GM21529 (cell line): ENCODE measurements at regions not wholly inside any gene's neighbourhood (a gene's known extent, or its start where the extent isn't known, plus 50 kb on each side); places are given as distances from the start of the nearest gene placed in this dataset.
"Not testable (repeated sequence)": the region's sequence is repeated elsewhere in the genome, so short reads cannot be mapped to it uniquely, and the experiment has no call there.

ENCODE experiments used
- ATAC-seq: cut with Tn5 transposase; IDR thresholded peaks from one replicate; pipeline ENCODE4 v1.9.1; 2021; ENCODE audit not compliant: unreplicated experiment

DNA sequence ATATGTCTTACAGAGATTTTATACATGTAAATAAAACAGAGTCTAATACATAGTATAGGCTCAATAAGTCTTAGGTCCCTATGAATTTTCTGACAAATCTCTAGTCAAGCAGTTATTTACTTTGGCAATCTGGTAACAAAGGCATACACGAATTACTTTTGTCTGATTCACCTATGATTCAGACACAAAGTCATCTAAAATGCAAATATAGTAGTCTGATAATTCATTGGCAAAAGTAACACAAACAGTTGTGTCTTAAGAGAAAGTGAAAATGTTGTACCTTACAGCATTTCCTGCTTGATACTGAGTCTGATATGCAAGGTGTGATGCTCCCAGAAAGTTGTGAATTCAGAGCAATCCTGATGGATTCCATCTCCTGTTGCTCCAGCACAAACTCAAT lies 209.4 kb upstream of the PRSS1 start:
- ATAC-seq = no peak

DNA sequence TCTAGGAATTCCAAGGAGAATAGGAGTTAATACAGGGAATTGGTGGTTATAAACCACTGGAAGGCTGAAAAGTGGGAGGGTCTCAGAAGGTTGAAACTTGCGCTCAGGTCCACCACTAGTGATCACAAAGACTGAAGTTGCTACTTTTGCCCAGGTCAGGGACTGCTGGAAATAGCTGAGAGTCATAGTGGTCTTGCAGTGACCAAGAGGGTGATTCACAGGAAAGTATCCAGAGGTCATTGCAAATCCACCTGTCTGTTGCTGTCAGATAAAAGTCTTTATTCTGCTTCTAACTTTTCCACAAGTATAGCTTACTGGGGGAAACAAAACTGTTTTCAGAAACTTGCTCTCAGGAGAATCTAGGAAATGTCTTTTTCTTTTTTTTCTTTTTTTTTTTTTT lies 211.5 kb upstream of the PRSS1 start:
- no peak for ATAC-seq

DNA sequence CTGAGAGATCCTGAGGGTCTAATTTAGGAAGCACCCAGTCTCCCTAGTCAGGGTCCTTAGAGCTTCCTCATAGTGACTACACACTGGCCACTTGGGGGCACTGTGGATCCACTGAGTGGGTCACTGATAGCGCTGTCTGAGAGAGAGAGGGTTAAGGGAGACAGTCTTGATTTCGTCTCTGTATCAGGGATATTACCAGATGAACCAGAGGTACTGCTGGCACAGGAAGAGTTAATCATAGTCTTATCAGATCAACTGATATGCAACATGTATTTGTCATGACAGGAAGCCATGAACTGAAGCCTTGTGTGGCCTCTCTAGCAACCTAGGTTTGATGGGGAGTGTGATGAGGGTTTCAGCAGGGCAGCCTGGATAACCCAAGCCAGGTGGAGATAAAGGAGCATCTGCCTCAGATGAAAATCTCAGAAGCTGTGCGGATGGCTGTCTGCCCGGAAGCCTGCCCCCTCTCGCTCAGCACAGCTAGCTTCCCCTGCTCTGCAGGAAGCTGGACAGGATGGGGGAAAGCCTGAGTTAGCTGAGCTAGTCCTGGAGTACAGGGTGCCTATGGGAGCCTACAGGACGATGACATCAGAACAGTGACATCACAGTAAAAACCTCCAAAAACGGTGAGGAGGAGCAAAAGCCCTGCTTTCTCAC lies 214.0 kb upstream of the PRSS1 start:
- peak; percentile 96 for ATAC-seq

DNA sequence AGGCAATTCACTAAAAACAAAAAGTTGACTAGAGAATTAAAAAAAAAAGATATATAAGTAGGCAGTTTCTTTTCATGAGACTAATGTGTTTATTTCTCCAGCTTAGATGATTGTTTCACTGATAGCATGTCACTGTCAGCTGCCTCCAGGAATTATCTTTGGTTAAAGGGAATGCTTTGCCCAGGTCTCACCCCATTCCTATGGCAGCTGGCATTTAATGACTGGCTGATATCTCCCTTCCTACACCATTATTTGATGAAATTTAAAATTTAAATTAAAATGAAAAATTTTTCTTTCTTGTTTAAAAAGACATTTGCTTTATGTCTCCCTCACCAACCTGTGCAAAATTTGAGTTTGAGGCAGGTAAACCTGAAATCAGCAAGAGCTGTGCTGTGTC lies 214.5 kb upstream of the PRSS1 start:
- ATAC-seq = no peak

DNA sequence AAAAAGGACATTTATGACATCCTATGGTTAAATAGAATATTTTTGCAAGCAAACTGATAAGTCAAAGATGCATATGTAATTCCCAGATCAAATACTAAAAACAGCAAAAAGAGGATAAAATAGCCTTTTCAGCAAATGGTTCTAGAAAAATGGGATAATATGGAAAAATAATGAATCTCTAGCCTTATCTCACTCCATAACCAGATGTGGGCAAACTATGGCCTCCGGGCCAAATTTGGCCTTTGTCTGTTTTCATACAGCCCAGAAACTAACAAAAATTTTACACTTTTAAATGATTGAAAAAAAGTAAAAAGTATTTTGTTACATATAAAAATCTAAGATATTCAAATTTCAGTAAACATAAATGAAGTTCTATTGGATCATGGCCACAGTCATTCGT lies 215.4 kb upstream of the PRSS1 start:
- no peak for ATAC-seq

DNA sequence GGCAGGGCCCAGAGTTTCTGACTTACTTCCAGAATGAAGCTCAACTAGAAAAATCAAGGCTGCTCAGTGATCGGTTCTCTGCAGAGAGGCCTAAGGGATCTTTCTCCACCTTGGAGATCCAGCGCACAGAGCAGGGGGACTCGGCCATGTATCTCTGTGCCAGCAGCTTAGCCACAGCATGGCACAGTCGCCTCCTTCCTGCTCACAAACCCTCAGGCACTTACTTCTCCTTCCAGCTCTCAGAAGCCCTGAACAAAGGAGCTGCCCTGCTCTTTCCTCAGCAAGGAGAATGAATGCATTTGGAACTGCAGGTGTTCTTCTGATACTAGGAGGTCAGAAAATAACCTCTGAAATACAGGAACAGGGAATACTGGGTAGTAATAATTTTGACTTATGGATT lies 219.7 kb upstream of the PRSS1 start:
- no peak for ATAC-seq

DNA sequence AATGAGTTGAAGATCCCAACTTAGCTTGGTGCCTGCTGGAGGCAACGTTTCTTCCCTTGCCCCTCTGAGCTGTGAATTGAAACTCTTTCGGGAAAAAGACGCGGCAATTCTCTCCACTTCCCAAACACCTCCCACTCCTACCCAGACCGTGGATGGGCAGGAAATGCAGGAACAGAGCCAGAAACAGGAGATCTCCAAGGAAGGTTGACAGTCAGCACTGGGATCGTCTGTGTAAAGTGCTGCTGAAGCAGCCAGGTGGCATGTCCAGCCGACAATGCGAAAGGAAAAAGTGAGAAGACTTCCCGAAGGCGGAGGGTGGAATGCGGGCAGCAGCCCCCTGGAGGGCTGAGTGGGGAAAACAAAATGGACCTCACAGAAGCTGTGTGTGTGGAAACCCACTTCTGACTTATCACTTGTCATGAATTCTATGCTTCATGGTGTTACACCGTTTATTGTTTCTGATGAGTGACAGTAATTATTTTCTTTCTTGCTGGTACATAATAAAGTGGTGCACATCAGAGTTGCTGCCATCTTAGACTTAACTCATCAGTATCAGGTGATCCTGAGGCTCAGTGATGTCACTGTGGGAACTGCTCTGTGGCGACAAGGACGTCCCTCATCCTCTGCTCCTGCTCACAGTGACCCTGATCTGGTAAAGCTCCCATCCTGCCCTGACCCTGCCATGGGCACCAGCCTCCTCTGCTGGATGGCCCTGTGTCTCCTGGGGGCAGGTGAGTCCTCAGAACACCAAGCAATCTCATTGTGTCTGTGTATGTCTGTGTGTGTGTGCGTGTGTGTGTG lies 220.5 kb upstream of the PRSS1 start:
- no peak for ATAC-seq

DNA sequence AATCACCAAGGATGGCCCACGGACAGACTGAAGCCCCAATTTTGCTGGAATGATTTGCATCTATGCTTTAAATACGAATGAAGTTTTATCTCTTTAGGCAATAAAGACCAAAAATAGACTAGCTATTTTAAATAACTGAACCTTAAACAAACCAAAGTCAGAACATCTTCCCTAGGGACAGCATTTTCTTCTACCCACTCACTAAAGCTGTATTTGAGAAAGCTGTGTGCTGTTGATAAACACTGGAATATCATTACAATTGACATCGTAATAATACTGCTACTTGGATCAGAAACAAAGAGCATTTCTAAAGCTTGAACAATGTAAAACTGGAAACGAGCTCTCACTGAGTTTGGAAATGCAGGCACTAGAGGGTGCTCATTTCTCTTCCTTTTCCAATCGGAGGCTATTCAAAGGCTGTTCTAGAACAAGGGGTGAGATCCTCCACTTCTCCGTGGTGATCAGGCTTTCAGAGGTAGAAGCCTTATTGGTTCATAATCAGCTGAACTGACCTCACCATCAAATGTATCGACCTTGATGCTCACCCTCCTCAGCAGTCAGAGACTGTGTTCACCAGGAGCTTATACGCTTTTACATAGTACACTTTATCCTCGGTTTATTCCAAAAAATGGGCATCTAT lies 225.3 kb upstream of the PRSS1 start:
- ATAC-seq = no peak

DNA sequence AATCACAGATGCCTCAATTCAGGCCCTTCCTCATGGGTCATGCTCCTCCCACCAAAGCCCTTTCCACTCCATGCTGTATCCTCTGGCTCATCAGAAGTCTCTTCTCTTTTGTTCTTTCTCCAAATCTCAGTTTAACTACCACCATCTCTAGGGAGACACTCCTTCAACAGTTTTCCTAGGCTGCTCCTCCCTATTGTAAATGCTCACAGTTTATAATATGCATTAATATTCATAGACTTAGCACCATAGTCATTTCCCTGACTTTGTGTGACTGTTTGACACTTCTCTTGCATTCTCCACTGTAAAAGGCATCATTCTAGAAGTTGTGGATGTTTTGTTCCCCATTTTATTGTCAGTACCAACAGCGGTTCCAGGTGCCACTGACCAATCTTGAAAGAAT lies 226.5 kb upstream of the PRSS1 start:
- no peak for ATAC-seq

DNA sequence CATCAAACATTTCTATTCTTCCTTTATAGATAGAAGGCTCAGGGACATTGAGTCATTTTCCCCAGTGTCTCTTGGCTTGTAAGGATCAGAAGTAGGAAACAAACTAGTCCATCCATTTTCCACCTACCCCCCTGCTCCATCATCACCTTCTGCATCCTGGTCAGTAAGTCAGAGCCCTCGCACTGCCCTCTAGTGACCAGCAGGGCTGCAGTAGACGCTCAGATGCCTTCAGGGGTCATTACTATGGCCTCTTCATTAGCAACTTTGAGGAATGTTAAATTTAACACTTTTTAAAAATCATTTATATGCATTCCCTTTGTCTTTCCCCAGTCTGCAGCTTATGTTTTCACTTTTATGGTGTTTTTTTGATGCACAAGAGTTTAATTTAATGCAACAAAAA lies 228.4 kb upstream of the PRSS1 start:
- ATAC-seq = not testable (repeated sequence)

DNA sequence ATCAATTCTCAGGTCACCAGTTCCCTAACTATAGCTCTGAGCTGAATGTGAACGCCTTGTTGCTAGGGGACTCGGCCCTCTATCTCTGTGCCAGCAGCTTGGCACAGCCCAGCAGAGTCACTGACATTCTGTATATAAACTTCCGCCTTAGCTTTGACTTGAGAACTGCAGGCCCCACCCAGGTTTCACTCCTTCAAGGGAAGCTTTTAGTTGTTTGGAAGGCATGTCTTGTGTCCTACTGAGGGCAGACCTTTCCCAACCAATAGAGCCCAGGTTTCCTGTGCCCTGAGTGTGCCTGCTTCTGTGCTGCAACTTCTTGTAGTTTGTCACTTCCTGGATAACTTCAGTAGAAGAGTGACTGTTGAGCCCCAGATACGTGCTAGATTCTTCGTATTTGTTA lies 228.8 kb upstream of the PRSS1 start:
- not testable (repeated sequence) for ATAC-seq

DNA sequence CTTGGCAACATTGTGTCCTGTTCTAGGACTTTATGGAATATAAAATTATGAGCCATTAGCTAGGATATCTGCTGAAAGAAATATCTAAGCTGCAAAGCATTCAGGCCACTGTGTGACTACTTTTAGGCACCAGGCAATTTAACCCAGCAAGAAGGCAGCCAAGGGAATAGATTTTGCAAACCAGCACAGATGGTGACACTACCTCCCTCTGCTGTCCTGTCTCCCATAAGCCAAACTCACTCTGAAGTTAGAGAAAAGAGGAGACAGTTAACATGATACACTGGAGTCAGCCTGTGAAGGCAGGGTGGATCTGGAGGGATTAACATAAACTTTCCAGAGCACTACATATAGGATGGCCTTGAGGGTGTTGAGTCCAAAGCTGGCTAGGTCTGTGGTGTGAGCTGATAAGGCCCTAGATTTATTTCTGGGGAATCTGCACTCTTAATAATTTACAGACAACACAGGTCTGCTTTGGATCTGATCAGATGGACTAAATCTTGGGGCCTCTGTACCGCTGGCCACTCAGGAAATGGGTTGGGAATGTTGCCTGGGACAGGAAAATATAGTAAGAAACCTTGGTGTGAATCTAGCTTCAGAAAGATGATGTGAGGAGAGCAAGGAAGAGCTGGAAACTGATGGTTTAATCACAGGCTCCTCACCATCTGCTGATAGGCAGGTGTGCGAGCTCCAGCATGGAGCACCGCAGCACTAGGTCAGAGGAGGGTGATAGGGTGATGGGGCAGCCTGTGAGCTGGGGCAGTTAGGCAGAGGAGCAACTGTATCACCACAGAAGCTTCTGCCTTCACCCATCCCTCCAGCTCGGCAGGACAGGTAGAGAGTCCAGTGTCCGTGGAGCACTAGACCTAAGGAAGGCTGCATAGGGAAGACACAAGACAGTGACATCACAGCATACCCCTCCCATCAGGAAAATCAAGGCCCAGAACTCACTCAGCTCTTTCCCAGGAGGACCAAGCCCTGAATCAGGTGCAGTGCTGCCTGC lies 229.9 kb upstream of the PRSS1 start:
- no peak for ATAC-seq

DNA sequence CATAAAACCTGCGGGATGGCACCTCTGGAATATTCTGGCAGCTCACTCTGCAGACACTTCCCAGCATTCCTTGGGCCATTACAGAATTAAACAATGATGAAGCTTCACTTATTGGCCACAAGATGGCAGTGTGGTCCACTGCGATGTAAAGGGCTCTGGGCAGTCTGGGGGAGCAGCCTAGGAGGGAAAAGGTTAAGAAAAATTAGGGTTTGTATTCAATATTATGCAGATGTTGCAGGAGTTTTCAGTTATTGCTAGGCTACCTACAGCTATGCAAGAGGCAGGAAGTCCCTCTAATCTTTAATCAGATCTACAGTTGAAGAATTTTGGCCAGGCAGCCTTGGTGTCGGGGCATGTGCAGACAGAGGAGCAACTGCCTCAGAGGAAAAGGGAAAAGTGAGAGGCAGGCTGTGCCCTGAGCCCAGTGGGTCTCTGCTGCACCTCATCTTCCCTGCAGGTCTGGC lies 233.2 kb upstream of the PRSS1 start:
- peak; percentile 97 for ATAC-seq

DNA sequence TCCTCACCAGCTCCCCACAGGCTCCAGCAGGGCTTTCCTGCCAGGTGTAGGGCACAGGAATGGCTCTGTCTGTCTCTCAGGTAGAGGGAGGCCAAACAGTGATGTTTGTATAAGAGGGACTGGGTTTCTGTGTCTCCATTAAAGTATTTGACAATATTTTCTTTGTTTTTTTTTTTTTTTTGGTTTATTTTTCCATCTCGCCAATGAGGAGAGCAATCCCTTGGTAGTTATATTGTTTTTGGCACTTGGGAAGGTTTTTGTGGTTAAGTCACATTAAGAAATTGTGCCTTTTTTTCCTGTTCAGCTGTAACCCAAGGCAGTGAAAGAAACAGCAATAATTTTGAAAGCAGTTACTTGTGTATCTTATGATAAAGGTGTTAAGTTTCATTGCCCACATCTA lies 234.6 kb upstream of the PRSS1 start:
- ATAC-seq = not testable (repeated sequence)

DNA sequence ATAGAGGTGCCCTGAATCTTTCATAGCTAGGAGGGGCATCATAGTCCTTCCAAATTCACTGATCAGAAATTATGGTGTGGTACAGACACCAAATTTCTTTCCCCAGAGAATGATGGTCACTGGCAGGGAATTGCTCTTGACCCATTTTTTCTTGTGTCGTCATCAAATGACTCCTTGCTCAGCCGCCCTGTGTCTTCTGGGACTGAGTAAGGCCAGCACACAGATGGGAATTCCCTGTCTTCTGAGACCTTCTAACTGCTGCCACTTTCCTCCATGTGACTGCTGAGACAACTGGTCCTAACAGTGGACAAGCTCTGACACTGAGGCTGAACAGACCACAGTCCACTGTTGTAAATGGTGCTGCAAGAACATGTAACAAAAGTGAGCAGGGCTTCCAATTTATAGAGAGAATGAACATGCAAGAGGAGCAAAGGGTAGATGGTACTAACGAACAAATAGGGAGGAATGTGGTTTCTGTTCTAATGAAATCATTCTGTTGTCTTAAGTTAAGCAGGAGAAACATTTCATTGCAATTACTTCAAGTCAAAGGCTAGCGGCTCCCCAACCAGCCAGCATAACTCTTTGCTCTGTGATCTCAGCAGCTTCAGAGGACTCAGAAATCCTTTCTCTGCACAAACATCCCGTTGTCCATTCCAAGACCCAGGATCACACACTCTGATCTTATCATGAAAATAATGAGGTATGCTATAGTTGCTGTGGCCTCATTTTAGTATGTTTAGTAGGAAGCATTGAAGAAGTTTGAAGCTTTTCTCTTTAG lies 235.9 kb upstream of the PRSS1 start:
- no peak for ATAC-seq

DNA sequence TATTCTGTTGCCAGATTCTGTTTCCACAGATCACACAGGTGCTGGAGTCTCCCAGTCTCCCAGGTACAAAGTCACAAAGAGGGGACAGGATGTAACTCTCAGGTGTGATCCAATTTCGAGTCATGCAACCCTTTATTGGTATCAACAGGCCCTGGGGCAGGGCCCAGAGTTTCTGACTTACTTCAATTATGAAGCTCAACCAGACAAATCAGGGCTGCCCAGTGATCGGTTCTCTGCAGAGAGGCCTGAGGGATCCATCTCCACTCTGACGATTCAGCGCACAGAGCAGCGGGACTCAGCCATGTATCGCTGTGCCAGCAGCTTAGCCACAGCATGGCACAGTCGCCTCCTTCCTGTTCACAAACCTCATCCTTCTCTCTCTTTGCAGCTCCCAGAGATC lies 237.5 kb upstream of the PRSS1 start:
- ATAC-seq = no peak

DNA sequence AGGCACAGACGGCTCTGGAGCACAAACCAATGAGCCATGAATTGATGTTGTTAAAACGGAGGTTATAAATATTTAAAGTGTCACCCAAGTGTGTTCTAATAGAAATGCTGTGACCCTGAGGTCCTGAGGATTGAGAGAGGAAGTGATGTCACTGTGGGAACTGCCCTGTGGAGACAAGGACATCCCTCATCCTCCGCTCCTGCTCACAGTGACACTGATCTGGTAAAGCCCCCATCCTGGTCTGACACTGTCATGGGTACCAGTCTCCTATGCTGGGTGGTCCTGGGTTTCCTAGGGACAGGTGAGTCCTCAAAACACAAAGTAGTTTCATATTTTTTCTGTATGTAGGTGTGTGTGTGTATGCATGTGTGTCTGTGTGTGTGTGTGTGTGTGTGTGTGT lies 237.9 kb upstream of the PRSS1 start:
- no peak for ATAC-seq

DNA sequence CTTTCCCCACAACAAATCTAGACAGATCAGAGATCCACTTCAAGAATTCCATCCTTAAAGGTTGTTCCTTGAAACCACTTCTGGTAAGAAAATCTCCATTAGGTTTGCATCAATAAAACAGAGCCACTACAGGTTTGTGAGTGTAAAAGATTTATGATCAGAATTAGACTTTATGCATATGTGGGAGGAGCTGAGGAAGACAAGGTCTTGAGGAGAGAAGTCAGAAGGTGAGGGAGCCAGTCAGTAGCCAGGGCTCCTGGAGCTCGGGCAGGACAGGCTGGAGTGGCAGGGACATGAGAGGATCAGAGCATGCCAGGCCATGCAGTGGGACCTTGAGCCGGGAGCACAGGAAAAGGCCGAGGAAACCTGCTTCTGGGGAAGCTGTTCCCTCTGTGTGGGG lies 240.0 kb upstream of the PRSS1 start:
- not testable (repeated sequence) for ATAC-seq

DNA sequence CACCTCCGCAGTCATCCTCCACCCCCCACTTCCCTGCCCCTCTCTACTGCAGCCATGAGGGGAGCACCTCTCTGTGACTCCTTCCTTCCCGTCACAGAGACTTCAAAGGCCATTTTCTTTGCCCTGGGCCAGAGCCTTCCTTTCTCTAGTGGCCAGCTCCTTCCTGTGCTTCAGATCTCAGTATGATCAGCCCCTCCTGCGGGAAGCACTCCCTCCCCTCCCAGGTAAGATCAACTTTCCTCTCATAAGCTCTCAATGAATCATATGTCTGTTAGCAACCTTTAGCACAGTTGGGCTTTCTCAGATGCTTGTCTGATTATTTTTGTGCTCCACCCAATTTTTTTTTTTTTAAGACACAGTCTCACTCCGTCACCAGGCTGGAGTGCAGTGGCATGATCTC lies 241.0 kb upstream of the PRSS1 start:
- no peak for ATAC-seq

DNA sequence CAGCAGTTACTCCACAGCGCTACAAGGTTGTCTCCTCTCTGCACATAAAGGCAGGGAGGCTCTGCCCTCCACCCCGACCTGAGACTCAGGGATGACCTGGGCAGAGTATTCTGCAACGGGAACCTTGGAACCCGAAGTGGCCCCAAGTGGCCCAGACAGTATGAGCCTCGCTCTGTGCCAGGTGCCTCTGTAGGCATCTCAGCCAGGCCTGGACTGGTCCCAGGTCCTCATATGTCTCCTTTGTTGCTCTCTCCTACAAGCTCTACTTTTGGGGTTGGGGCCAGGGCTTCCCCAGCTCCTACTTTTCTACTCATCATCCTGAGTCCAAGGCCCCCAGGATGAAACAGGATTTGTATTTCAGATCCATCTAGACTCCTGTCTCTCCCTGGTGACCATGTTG lies 241.5 kb upstream of the PRSS1 start:
- ATAC-seq = no peak
